ENCODE measurements at regions not wholly inside any gene's neighbourhood (a gene's known extent, or its start where the extent isn't known, plus 50 kb on each side); places are given as distances from the start of the nearest gene placed in this dataset.
A peak's percentile ranks its signal among the peaks of the same experiment; 100 is the strongest.

DNA sequence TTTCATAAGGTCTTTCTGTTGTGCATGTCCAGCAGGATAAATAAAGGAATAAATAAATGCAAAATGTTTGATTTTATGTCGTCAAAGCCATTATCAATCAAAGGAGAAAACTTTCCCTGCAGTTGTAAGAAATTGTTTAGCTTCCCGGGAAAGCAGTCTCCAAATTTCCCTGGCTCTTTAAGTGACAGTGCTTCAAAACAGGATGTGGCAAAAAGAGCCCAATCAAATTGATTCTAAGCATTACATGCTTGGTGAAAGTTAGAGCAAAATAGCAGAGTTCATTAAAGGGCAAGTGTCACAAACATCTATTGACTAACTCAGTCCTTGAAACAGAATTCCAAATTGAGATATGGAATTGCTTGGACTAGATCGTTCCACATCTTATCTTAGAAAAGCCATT is 704.1 kb downstream of the PRELID2 start:
- FAIRE-seq (no peak), DNase-seq (ENCODE audit: insufficient read length, low spot score) (no peak)

DNA sequence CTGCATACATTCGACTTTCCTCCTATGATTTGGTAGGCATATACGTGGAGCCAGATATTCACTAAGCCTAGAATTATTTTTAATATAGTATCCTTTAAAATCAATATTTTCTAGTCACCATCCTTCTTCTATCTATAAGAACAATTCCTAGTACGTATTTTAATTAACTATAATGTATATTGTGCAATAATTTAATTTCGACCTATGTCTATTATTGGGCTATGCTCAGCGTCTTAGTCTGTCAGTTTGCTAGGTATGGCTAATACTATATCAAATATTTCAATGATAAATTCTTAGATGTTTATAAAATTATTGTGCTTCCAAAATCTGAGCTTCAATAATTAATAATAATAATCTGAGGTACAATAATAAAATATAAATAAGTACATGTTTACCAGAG is 705.3 kb downstream of the PRELID2 start:
- FAIRE-seq (no peak), DNase-seq (ENCODE audit: insufficient read length, low spot score) (no peak)

DNA sequence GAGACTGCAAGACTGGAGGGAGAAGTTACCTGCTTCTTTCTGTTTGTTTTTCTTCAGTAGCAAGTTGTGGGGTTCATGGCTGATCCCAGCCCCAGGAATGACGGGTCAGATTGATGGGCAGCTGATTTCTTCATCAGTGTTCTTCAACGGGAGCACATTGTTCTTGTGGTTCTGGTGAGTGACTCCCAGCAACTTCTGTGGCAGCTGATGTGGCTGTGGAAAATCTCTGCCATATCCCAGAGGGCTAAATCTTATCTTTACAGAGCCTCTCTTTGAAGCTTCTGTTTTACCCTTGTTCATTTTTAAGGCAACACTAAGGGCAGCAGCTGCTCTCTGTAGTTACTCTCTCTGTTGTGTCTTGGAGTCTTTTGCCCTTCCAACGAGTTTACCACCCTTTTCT is 710.3 kb downstream of the PRELID2 start:
- FAIRE-seq (no peak), DNase-seq (ENCODE audit: insufficient read length, low spot score) (no peak)

DNA sequence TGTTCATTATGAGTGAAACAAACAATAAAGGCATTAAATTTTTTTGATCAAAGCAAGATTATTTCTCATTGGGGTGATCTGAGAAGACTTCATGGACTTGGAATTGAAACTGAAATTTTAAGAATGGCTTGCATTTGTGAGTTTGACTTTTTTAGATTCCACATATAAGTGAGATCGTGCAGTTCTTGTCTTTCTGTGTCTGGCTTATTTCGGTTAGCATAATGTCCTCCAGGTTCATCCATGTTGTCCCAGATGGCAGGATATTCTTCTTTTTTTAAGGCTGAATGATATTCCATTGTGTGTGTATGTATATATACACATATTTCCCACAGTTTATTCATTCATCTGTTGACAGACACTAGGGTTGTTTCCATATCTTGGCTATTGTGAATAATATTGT is 716.5 kb downstream of the PRELID2 start:
- FAIRE-seq (no peak), DNase-seq (ENCODE audit: insufficient read length, low spot score) (no peak)

DNA sequence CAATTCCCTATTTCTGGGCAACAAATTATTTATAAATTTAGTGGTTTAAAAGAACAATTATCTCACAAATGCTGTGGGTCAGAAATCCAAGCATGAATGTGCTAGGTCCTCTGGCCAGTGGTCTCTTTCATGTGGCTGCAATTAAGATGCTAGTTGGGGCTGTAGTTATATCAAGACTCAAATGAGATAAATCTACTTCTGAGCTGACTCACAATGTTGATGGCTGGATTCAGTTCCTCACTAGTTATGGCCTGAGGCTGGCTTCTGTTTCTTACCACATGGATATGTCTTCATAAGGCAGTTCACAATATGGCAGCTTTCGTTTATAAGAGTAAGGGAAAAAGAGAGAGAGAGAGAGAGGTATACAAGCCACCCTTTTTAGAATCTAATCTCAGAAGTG is 717.0 kb downstream of the PRELID2 start:
- no peak for FAIRE-seq
- no peak for DNase-seq (ENCODE audit: insufficient read length, low spot score)

DNA sequence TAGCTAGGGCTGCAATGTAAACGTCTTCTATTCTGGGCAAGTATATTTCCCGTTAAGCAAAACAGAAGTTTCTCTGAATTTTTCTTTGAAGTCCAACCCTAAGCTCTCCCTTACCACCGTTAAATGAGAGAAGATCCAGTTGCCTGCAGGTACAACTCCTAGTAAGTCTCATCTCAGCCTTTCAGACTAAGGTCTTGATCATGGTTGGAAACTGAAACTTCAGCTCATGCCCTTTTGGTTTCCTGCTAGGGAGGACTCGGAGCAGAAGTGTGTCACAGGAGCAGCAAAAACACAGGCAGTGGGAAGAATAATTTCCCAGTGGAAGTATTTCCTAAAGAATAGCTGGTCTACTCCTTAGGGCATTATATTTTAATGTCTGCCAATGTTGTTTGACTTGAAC is 717.9 kb downstream of the PRELID2 start:
- FAIRE-seq = no peak

DNA sequence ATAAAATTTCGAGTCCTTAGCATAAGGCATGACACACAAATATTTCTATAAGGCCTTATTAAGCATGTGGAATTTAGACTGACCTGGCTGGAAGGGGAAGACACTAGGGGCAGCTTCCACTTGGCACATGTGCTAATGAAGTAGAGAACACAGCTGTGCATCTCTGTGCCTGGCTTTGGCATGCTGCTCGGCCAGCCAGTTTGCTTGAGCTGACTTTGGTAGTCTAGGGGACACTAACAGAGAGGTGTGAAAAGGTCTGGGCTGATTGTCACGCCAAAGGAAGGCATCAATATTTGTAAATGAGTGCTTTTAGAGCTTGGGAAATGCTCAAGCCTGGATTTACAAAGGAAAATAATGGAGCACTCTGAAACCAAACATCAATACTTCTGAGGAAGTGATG is 723.7 kb downstream of the PRELID2 start:
- FAIRE-seq (no peak), DNase-seq (ENCODE audit: insufficient read length, low spot score) (no peak)

More for the DNA sequence above, 717.9 kb downstream of the PRELID2 start:
- no peak for DNase-seq (ENCODE audit: insufficient read length, low spot score)

DNA sequence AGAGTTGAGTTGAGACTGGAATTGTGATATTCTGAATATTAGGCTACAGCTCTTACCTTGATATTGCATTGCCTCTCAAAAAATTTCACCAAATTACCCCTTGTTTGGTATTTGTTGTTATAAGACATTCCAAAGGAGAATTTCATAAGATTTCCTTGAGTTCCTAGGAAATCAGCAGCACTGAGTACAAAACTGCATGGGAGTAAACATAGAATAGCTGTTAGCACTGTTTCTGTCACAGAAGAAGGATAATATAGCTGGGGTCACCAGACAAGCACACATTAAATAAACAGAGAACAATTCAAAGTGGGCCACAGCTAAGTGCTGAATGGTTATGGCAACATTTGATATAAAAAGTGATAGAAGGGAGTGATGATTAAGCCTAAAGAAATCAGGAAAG is 724.3 kb downstream of the PRELID2 start:
- FAIRE-seq (no peak), DNase-seq (ENCODE audit: insufficient read length, low spot score) (no peak)

DNA sequence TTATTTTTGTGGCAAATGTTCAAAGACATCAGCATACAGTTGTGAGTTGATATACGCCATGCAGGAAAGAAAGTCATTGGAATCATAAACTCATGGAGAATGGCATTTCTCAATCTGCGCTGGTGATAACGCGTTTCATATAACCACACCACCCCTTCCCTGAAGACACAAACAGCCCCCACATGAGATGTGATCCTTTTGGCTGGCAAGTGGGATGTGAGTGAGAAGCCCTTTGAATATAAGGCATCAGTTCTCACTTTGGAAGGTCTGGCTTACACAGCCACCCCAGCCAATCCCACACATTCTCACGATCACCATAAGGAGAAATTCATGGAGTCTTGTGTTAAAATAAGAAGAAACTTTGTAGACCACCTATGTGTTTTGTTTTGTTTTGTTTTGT is 725.0 kb downstream of the PRELID2 start:
- no peak for DNase-seq (ENCODE audit: insufficient read length, low spot score)
- no peak for FAIRE-seq

DNA sequence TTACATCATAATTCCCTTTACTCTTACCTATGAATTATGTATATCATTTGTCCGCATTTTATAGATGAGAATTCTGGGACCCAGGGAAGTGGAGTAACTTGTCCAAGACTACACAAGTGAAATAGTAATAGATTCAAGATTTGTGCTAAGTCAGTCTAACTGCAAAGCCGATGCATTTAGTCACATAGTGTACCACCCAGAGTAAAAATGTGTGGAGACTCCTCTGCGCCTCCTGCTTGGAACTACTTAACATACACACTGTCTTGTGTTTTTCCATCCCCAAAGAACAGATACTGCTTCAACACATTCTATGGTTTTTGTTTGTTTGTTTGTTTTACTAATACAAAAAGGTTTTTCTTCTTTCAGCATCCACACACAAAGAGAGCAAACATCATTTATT is 729.8 kb downstream of the PRELID2 start:
- DNase-seq (ENCODE audit: insufficient read length, low spot score) = no peak
- FAIRE-seq = no peak

DNA sequence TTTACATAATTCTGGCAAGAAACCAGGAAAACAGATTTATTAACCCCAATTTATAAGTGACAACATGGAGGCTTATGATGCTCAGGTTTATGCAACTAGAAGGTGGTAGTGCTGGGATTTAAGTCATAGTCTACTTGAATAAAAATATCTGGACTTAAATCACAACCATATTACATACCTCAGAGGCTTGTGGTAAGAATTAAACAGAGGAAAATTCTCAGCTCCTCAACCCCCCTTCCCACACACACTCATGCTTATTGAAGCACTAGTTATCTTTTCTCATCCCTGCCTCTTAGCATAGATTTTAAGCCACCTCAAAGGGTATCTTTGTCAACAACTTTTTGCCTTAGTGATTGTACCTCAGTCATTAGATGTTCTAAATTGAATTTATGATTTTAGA is 731.0 kb downstream of the PRELID2 start:
- DNase-seq (ENCODE audit: insufficient read length, low spot score) = no peak
- no peak for FAIRE-seq

DNA sequence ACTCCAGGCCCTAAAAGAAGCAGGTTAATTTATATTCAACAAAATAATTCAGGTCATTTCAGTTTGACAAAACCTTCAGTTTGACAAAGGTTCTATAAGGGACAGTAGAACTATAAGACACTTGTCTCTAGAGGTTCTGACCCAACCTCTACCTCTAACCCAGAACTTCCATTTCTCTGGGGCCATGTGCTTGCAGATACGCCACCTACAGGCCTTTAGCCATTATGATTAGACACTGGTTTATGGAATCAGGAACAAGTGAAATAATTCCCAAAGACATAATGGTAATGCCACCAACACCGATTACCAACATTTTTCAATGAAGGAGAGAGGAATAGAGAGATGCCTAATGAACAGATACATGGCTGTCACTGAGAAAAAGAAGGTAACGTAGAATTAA is 733.9 kb downstream of the PRELID2 start:
- FAIRE-seq (no peak), DNase-seq (ENCODE audit: insufficient read length, low spot score) (no peak)

DNA sequence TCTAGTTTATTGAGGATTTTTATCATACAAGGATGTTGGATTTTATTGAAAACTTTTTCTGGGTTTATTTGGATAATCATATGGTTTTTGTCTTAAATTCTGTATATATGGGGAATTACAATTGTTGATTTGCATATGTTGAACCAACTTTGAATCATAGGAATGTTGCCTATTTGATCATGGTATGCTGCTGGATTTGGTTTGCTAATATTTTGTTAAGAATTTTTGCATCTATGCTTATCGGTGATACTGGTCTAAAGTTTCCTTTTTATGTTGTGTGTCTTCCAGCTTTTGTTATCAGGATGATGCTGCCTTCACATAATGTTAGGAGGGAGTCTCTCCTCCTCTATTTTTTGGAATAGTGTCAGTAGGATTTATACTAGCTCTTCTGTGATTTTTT is 745.0 kb downstream of the PRELID2 start:
- no peak for DNase-seq (ENCODE audit: insufficient read length, low spot score)
- no peak for FAIRE-seq

DNA sequence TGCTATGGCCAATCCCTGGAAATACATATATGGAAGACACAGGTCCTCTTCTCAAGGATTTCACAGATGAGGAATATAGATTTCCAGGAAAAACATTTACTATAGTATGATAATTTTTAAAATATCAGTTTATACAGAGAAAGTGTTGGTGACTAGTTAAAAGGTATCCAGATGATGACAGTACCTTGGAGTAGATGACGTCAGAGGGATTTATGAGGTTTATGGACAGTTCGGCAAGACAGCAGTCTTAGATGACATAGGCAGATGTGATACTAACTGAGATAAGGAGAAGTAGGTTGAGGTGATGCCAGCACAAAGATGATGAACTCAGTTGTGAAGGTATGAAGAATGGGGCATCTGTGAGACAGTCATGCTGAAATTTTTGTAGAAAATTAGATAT is 750.3 kb downstream of the PRELID2 start:
- FAIRE-seq = no peak
- DNase-seq (ENCODE audit: insufficient read length, low spot score) = no peak

DNA sequence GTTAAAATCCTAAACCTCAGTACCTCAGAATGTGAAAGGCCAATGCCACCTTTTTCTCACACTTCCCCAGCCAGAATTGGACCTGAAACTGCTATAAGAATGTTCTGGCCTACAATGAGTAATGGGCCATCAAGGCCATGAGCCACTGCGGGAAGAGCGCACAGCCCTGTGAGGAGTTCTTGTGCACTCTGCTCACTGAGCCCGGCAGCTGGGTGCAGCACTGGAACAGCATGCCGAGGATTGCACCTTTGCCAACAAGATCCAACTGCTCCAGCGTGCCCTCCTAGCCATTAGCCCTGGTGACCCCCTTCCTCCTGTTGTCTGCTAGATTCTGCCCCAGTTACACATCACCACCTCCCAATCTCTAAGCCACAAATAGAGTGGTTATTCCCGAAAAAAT is 758.1 kb downstream of the PRELID2 start:
- DNase-seq (ENCODE audit: insufficient read length, low spot score) = no peak
- no peak for FAIRE-seq

DNA sequence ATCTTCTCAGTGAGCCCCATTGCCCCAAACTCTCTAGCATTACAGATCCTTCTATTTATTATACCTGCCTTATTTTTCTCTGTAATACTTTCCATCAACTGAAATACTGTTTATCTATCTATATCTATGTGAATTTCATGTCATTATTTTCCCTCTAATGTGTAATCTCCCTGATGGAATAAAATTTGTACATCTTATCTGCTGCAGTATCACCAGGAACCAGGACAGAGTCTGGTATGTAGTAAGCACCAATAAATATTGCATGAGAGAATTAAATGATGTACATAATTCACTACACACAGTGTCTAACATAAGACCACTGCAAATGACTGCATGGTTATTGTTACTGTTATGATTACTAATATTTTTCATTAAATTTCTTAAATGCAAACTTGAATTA is 759.1 kb downstream of the PRELID2 start:
- no peak for FAIRE-seq

DNA sequence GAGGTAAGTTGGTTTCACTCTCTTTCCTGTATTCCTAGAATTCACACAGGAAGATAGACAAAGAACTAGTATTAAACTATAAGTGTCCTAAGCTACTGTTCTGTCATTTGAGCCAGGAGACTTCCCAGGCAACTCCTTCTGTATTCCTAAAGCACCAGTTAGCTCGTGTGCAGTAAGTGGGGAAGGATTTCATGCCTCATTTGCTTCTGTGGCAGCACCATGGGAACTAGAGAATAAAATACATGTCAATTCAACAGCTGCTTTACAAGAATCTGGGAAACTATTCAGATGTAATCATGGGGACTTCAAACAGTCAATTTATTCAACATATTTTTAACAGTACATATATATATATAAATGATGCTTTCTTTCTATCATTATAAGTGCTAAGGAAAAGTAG is 762.3 kb downstream of the PRELID2 start:
- FAIRE-seq = no peak
- DNase-seq (ENCODE audit: insufficient read length, low spot score) = no peak

More for the DNA sequence above, 759.1 kb downstream of the PRELID2 start:
- DNase-seq (ENCODE audit: insufficient read length, low spot score) = no peak

DNA sequence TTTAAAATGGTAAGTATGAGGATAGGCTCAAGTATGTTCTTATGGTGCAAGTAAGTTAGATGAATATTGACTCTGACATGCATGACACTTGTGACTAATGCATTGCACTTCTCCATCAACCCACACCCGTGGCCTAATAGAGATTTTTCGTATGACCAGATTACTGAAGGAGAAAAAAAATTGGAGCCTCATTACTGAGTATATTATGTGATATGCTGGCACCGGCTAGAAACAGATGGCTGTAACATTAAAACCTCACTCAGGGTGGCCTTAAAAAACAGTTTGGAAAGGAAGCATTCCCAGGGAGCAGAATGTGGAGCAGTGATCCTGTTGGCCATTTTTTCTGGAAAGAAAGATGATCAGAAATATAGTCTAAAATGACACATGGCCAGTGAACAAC is 766.4 kb downstream of the PRELID2 start:
- DNase-seq (ENCODE audit: insufficient read length, low spot score) = no peak
- FAIRE-seq = no peak

DNA sequence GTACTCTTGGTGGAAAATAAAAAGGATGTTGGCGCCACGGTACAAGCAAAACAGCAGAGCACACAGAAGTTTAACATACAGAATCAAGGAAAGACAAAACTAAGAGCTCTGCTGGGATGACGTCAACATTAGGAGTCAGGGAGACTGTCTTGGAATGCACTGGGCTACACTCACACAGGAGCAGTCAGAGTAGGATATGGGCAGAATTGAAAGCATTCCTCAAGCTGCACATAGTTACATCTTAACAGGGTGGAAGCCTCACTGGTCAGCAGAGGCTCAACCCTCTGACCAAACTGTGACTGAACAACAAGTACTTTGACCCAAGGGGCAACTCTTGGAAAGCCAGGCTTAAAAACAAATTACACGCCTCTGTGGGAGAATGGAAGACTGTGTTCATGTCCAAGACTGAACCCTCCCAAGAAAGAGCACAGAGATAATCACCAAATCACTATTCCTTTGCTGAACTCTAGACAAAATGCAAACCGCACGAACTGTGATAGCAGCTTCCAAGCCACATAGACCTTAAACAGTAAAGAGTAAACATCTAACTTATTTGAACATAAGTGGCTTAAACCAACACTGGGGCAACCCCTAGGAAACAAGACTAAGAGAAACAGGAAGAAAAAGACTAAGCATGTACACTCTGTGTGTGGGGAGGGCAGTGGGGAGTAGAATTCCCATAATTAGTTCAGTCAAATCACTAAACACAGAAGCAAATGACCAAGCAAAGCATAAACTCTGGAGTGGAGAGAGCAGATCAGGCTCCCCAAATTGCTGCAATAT is 772.7 kb downstream of the PRELID2 start:
- no peak for DNase-seq (ENCODE audit: insufficient read length, low spot score)
- no peak for FAIRE-seq

DNA sequence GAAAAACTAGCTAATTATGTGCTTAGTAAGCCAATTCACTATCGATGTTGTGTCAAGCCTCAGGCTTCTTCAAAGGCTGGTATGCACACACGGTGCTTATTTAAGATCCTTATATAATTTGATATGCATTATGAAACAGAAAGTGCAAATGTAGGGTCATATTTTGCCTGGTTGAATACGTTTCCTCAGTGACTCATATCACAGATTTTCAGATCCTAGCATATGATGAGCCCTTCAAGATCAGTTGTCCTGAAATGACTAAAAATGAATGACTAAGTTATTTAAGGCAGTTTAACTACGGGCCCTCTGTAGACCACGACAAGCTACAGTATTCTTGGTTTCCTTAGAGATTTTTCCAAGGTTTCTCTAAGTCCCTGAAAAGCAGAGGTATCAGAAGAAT is 778.3 kb downstream of the PRELID2 start:
- FAIRE-seq (peak; percentile 35), DNase-seq (ENCODE audit: insufficient read length, low spot score) (peak; percentile 4)

DNA sequence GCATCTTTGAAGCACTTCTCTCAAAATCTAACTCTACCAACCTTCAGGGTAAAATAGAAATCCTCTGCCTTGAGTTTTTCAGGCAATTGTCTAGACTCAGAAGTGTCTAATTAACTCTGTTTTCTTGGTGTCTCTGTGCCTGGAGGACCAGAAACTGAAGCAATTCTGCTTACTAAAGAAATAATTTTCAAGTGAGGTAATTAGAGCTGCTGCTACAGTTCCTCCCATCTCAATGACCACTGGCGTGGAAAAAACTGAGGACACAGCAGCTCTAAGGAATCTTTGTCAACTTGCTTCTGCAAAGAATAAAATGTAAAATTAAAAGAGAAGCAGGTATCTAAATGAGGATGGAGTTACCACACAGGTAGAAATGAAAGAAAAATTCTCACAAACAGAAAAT is 785.0 kb downstream of the PRELID2 start:
- FAIRE-seq = no peak
- DNase-seq (ENCODE audit: insufficient read length, low spot score) = no peak

DNA sequence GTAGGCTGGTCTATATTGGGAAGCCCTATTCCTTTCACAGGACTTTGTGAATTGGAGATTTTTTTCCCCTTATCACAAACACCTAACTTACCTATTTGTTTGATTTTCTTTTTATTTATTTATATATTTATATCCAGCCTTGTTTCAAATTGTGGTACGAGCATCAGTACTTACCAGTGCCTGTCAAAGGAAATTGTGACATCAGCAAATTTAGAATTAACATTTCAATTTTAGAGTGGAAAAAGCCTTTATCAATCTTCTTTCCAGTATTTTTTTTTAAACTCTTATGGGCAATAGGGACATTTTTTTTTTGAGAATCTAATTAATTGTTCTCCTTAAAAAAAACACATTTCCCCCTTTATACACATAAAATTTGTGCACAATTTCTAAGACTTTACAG is 790.2 kb downstream of the PRELID2 start:
- DNase-seq (ENCODE audit: insufficient read length, low spot score) = no peak
- no peak for FAIRE-seq

DNA sequence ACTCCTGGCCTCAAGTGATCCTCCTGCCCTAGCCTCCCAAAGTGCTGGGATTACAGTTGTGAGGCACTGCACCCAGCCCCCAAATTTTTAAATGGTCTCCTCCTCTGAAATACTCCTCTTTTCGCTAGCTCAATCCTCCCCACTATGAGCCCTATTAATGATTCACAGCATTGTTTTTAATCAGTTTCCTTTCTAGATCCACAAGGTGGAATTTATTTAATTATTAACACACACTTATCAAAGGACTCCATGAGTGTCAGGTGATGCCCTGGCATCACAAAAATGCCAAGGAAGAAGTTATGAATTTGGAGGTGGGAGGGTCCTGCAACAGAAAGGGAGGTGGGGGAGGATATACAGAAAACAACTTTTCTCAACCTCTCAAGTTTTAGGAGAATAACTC is 806.5 kb downstream of the PRELID2 start:
- FAIRE-seq = no peak
- no peak for DNase-seq (ENCODE audit: insufficient read length, low spot score)
